ENCODE measurements at regions not wholly inside any gene's neighbourhood (a gene's known extent, or its start where the extent isn't known, plus 50 kb on each side); places are given as distances from the start of the nearest gene placed in this dataset.
A peak's percentile ranks its signal among the peaks of the same experiment; 100 is the strongest.

GRCh38 chr9:75410405-75410804 is 322.1 kb downstream of the OSTF1 start:
- no peak overlapping the region for H3K4me2 ChIP-seq
- no peak for ATAC-seq
- peaks cover 11% of the 10 kb centered on the region for H3K4me1 ChIP-seq (ENCODE audit: insufficient read depth)
- Mint-ChIP-seq H3K27ac (no peak overlapping the region), H3K9me3 (peaks cover 3% of the 10 kb centered on the region; the same call in 2 of the 3 replicates), H3K27me3 (ENCODE audit: insufficient read depth, low read depth, poor library complexity) (peaks cover 3% of the 10 kb centered on the region), H3K4me3 (no peak overlapping the region), H3K4me1 (peaks cover 14% of the 10 kb centered on the region), H3K36me3 (ENCODE audit: low read depth) (no peaks in the 10 kb centered on the region)
- no peaks in the 10 kb centered on the region for H3K36me3 ChIP-seq (ENCODE audit: insufficient read depth)
- H3F3A ChIP-seq (replicated peaks; ENCODE audit: low read depth), result no peaks in the 10 kb centered on the region
- DNase-seq (ENCODE audit: low spot score), result peak; percentile 32
- TF ChIP-seq CTCF (conservative IDR thresholded peaks at IDR 0.05; ENCODE audit: low read depth in 2 of 2) (no peak), EZH2 (IDR thresholded peaks at IDR 0.05; ENCODE audit: low read depth, unreplicated experiment) (no peak), JUNB (IDR thresholded peaks at IDR 0.05; ENCODE audit: unreplicated experiment) (no peak), CREB1 (CRISPR knock-in tag; IDR thresholded peaks at IDR 0.05; ENCODE audit: low read depth) (no peak), ZNF462 (CRISPR knock-in tag; IDR thresholded peaks at IDR 0.05) (0 out of 2 replicates have a peak, but pooled peaks have one; percentile 26), ETS1 (IDR thresholded peaks at IDR 0.05) (no peak), EZH2phosphoT487 (IDR thresholded peaks at IDR 0.05; ENCODE audit: unreplicated experiment) (no peak), POLR2AphosphoS5 (IDR thresholded peaks at IDR 0.05; ENCODE audit: low read depth) (no peak), NANOG (IDR thresholded peaks at IDR 0.05; ENCODE audit: borderline replicate concordance) (no peak)
- peaks cover 19% of the 10 kb centered on the region for H3K9me2 ChIP-seq (ENCODE audit: insufficient read depth)
- no peaks in the 10 kb centered on the region for H3K27me3 ChIP-seq (ENCODE audit: insufficient read depth)
- H3K4me3 ChIP-seq, result no peak overlapping the region
- no peaks in the 10 kb centered on the region for H4K20me1 ChIP-seq (replicated peaks; ENCODE audit: insufficient read depth)
- H3K79me2 ChIP-seq (replicated peaks; ENCODE audit: insufficient read depth), result no peaks in the 10 kb centered on the region
- no peak overlapping the region for H3K27ac ChIP-seq (ENCODE audit: low read depth)
- peak overlapping the region; percentile 74; the same call in 1 of the 2 replicates for H2AFZ ChIP-seq
